Suprapubic skin (tissue), 4 donors: ENCODE measurements at regions not wholly inside any gene's neighbourhood (a gene's known extent, or its start where the extent isn't known, plus 50 kb on each side); places are given as distances from the start of the nearest gene placed in this dataset.

Experiments
- EP300 ChIP-seq: sonication (generic); formaldehyde crosslinking; IDR thresholded peaks from one replicate; pipeline ENCODE4 v1.6.1; 2017; ENCODE audit warnings: antibody characterized with exemption
- POLR2A ChIP-seq, 2 donors: fragments of 450-650 bp; IDR thresholded peaks; one replicate each; pipeline ENCODE4 v1.6.1; 2017; ENCODE audit warnings: antibody characterized with exemption in 2 of 2, mild to moderate bottlenecking in 2 of 2, moderate library complexity in 2 of 2
- POLR2AphosphoS5 ChIP-seq, 3 donors: sonication (generic); formaldehyde crosslinking; IDR thresholded peaks; one replicate each; pipeline ENCODE4 v1.6.1; 2017; ENCODE audit warnings: antibody characterized with exemption in 3 of 3
- TF ChIP-seq, protein P1 (sequence below), 2 donors: fragments of 200-600 bp in 1 of 2; fragments of 450-650 bp in 1 of 2; sonication (generic) in 1 of 2; IDR thresholded peaks; one replicate each; pipeline ENCODE4 v1.5.1; 2016 to 2019; ENCODE audit warnings: antibody characterized with exemption in 2 of 2, mild to moderate bottlenecking in 1 of 2, moderate library complexity in 1 of 2

DNA sequence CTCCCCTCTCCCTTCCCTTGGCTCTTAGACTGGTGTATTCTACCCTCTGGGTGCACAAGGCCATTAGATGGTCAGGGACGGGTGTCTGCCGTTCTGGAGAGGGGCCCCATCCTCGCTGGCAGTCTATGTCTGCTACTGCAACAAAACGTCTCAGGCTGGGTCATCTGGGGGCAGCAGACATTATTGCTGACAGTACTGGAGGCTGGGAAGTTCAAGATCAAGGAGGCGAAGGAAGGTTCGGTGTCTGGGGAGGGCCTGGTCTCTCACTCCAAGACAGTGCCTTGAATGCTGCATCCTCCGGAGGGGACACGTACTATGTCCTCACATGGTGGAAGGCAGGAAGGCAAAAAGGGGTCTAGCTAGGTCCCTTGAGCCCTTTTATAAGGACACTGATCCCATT is 93.4 kb upstream of the COL5A1 start:
- TF ChIP-seq, protein P1, sequence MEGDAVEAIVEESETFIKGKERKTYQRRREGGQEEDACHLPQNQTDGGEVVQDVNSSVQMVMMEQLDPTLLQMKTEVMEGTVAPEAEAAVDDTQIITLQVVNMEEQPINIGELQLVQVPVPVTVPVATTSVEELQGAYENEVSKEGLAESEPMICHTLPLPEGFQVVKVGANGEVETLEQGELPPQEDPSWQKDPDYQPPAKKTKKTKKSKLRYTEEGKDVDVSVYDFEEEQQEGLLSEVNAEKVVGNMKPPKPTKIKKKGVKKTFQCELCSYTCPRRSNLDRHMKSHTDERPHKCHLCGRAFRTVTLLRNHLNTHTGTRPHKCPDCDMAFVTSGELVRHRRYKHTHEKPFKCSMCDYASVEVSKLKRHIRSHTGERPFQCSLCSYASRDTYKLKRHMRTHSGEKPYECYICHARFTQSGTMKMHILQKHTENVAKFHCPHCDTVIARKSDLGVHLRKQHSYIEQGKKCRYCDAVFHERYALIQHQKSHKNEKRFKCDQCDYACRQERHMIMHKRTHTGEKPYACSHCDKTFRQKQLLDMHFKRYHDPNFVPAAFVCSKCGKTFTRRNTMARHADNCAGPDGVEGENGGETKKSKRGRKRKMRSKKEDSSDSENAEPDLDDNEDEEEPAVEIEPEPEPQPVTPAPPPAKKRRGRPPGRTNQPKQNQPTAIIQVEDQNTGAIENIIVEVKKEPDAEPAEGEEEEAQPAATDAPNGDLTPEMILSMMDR (IDR thresholded peaks at IDR 0.05) = no peak
- no peak for TF ChIP-seq POLR2A (IDR thresholded peaks at IDR 0.05)
- no peak for TF ChIP-seq EP300
- TF ChIP-seq POLR2AphosphoS5 (IDR thresholded peaks at IDR 0.05) = no peak
